ENCODE measurements at regions not wholly inside any gene's neighbourhood (a gene's known extent, or its start where the extent isn't known, plus 50 kb on each side); places are given as distances from the start of the nearest gene placed in this dataset.

DNA sequence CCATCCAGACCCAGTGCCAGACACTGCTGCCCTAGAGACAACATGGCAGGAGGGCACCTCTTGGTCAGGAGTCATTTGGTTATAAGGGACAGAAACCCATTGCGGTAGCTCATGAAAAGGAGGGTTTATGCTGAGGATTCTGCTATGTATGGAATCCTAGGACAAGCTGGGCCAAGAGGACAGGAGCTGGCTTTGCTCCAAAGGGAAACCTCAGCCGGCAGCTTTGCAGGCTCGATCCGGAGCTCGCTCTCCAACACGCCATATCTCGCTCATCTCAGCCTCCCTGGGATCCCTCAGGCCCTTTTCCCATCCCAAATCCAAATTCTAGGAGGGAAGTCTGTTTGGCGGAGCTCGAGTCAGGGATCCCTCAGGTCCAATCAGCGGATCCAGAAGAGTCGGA is 345.7 kb downstream of the GLRX3 start:
- DNase-seq, result no peak
- ATAC-seq, result no peak
- Histone ChIP-seq H3K9me3 (no peaks in the 10 kb centered on the region), H3K36me3 (no peaks in the 10 kb centered on the region), H3K27me3 (peaks cover 0 to 41% (median 0%) of the 10 kb centered on the region in 9 donors), H3K4me3 (no peak overlapping the region), H3K4me1 (no peaks in the 10 kb centered on the region), H3K27ac (no peak overlapping the region)
- no peak for TF ChIP-seq POLR2A (IDR thresholded peaks at IDR 0.05)
- TF ChIP-seq, protein P1, sequence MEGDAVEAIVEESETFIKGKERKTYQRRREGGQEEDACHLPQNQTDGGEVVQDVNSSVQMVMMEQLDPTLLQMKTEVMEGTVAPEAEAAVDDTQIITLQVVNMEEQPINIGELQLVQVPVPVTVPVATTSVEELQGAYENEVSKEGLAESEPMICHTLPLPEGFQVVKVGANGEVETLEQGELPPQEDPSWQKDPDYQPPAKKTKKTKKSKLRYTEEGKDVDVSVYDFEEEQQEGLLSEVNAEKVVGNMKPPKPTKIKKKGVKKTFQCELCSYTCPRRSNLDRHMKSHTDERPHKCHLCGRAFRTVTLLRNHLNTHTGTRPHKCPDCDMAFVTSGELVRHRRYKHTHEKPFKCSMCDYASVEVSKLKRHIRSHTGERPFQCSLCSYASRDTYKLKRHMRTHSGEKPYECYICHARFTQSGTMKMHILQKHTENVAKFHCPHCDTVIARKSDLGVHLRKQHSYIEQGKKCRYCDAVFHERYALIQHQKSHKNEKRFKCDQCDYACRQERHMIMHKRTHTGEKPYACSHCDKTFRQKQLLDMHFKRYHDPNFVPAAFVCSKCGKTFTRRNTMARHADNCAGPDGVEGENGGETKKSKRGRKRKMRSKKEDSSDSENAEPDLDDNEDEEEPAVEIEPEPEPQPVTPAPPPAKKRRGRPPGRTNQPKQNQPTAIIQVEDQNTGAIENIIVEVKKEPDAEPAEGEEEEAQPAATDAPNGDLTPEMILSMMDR (IDR thresholded peaks at IDR 0.05), result no peak
- 45 to 63% (median 54%) methylated on average over 11 of the region's 11 CpGs for WGBS, 4 donors
- intact Hi-C loops (cut with DNase I), result no loop called here

DNA sequence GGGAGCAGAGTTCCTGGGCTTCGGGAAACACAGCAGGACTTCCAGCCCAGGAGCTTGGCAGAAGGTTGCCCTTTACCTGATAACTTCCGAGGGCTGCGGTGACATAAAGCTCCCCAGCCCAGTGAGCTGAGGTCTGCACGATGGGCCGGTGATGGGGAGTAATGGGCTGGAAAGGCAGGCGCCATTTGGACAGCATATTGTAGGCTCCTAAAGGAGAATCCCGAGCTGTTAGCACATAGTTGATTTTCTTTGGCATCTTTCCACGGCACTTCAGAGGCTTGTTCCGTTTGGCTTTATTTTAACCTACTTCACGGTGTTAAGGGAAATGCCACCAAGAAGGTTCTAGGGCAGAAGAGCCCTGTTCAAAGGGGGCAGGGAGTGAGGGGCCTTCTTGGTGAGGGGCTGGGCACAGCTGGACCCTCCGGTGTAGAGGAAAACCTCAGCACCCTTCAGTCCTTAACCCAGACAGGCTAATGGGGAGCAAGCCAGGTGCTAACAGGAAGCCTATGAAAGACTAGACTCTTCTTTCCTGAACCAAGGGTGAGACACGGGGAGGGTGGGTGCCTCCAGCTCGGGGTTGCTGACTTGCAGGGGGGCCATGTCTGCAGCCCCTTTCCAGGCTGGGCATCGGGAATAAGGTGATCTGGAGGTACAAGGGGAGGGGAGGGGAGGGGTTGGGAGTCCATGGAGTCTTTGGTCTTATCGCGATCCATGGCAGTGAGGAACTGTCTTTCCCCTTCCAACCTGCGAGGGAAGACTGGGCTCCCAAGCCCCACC is 347.7 kb downstream of the GLRX3 start:
- ATAC-seq, result no peak
- H3K36me3 ChIP-seq, result no peaks in the 10 kb centered on the region
- 56 to 69% (median 63%) methylated on average over 17 of the region's 17 CpGs for WGBS, 4 donors

DNA sequence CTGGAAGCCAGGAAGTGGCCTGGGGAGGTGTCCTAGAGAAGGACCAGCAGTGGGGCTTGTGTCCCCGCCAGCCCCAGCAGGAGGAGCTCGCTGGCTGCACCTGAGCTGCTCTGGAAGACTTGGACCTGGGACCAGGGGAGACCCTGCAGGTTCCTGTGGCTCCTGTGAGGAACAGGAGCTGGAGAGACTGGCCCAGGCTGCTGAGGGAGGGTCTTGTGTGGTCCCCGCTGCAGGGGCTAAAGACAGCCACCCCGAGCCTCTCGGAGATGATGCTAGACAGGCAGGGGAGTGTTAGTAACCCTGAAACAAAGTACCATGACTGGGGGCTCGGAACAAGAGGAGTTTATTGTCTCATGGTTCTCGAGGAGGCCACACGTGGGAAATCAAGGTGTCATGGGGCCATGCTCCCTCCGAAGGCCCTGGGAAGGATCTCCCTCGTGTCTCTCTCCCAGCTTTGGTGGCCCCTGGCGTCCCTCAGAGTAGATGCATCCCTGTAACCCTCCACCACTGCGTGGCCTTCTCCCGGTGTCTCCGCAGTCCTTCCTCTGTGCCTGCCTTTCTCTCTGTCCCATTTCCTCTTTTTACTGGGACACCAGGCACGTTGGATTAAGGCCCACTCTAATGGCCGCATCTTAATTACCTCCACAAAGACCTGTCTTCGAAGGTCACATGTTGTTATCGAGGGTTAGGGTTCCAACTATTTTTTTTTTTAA is 348.4 kb downstream of the GLRX3 start:
- no peak for DNase-seq
- intact Hi-C loops (cut with DNase I), result no loop called here
- H3K36me3 ChIP-seq, result no peaks in the 10 kb centered on the region
- 78 to 81% (median 80%) methylated on average over 16 to 18 of the region's 18 CpGs for WGBS, 4 donors
- ATAC-seq, result no peak
- TF ChIP-seq, protein P1 (IDR thresholded peaks at IDR 0.05), result no peak
- TF ChIP-seq POLR2A (IDR thresholded peaks at IDR 0.05), result no peak
- H3K4me1 ChIP-seq, result no peaks in the 10 kb centered on the region
- peaks cover 0 to 26% (median 0%) of the 10 kb centered on the region in 9 donors for H3K27me3 ChIP-seq
- H3K9me3 ChIP-seq, result no peaks in the 10 kb centered on the region
- no peak overlapping the region for H3K27ac ChIP-seq
- no peak overlapping the region for H3K4me3 ChIP-seq

More for the DNA sequence above, 347.7 kb downstream of the GLRX3 start:
- Histone ChIP-seq H3K27me3 (peaks cover 0 to 32% (median 0%) of the 10 kb centered on the region in 9 donors), H3K4me1 (no peaks in the 10 kb centered on the region), H3K9me3 (no peaks in the 10 kb centered on the region), H3K27ac (no peak overlapping the region), H3K4me3 (no peak overlapping the region)
- no peak for DNase-seq
- TF ChIP-seq, protein P1 (IDR thresholded peaks at IDR 0.05), result no peak
- TF ChIP-seq POLR2A (IDR thresholded peaks at IDR 0.05), result no peak
- intact Hi-C loops (cut with DNase I), result no loop called here

DNA sequence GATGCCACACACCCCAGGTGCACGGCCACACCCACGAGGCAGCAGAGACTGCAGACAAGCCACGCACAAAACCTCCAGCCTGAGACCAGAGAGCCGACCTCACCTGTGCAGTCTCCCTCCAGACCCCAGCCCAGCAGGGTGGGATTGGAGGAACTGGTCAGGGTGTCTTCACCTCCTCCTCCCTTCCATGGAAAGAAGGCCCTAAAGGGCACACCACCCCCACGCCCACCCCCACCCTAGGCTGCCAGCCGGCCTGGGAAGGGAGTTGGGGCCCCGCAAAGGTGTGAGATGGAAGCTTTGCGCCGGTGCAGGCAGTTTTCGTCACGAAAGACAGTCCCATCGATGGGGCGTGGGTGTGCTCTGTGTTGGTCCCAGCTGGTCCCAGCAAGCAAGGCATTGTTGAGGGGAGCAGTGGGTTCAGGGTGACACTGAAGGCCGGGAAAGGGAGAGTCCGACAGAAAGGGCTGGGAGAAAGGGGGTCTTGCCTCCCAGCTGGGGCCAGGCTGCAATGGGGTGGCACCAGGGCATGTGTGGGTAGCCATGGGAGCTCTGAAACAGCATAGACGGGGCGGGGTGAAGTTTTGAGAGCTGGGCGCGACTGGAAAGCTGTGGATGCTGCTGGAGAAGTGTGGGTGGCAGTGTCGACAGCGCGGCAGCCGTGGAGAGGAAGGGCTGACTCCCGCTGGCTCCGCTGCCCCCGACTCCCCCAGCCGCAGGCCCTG is 349.2 kb downstream of the GLRX3 start:
- Histone ChIP-seq H3K4me1 (no peaks in the 10 kb centered on the region), H3K36me3 (no peaks in the 10 kb centered on the region), H3K27me3 (peaks cover 0 to 24% (median 0%) of the 10 kb centered on the region in 9 donors), H3K9me3 (no peaks in the 10 kb centered on the region), H3K4me3 (no peak overlapping the region), H3K27ac (no peak overlapping the region)
- no peak for DNase-seq
- 76 to 80% (median 77%) methylated on average over 26 to 27 of the region's 27 CpGs for WGBS, 4 donors
- TF ChIP-seq POLR2A (IDR thresholded peaks at IDR 0.05), result no peak
- TF ChIP-seq, protein P1 (IDR thresholded peaks at IDR 0.05), result no peak
- intact Hi-C loops (cut with DNase I), result no loop called here
- no peak for ATAC-seq
